ENCODE measurements at regions not wholly inside any gene's neighbourhood (a gene's known extent, or its start where the extent isn't known, plus 50 kb on each side); places are given as distances from the start of the nearest gene placed in this dataset.

GRCh38 chr2:120959426-120959825 is 223.8 kb downstream of the GLI2 start:
- Mint-ChIP-seq H3K4me3 (no peak overlapping the region), H3K4me1 (peaks cover 69% of the 10 kb centered on the region), H3K27ac (no peak overlapping the region), H3K9me3 (no peaks in the 10 kb centered on the region), H3K27me3 (ENCODE audit: low read depth, poor library complexity) (peaks cover 21% of the 10 kb centered on the region), H3K36me3 (ENCODE audit: low read depth) (peaks cover 9% of the 10 kb centered on the region)
- no peak for DNase-seq
- TF ChIP-seq, protein P1, sequence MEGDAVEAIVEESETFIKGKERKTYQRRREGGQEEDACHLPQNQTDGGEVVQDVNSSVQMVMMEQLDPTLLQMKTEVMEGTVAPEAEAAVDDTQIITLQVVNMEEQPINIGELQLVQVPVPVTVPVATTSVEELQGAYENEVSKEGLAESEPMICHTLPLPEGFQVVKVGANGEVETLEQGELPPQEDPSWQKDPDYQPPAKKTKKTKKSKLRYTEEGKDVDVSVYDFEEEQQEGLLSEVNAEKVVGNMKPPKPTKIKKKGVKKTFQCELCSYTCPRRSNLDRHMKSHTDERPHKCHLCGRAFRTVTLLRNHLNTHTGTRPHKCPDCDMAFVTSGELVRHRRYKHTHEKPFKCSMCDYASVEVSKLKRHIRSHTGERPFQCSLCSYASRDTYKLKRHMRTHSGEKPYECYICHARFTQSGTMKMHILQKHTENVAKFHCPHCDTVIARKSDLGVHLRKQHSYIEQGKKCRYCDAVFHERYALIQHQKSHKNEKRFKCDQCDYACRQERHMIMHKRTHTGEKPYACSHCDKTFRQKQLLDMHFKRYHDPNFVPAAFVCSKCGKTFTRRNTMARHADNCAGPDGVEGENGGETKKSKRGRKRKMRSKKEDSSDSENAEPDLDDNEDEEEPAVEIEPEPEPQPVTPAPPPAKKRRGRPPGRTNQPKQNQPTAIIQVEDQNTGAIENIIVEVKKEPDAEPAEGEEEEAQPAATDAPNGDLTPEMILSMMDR (IDR thresholded peaks at IDR 0.05) = no peak

DNA sequence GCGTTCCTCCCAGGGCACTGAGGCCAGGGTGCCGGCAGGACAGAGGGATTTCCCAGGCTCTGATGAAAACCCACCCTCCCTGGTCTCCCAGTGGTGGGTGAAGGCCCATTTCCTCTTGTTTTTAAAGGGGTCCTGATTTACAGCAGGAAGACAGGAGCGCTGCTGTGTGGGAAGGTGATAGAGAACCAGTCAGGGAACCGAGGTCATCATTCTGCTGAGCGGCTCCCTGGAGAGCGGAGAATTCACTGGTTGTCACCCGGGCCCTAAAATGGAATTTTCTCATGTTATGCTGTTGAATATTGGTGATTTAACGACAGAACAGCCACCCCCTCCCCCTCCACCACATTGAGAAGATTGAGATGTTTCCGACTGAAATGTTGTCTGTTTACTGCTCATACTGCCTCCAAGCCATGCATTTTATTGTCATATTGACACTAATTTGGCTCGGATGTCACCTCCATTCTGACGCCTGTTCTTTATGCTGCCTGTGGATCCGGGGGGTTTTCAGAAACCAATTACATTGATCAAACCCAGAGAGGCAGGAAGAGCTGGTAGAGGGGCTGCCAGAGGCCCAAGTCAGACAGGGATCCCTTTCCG is 225.2 kb downstream of the GLI2 start:
- H3K4me1 Mint-ChIP-seq = peaks cover 64% of the 10 kb centered on the region
- H3K4me3 Mint-ChIP-seq = peak overlapping the region; percentile 11
- H3K36me3 Mint-ChIP-seq (ENCODE audit: low read depth) = peaks cover 14% of the 10 kb centered on the region
- TF ChIP-seq, protein P1 (IDR thresholded peaks at IDR 0.05) = no peak
- peaks cover 22% of the 10 kb centered on the region for H3K27me3 Mint-ChIP-seq (ENCODE audit: low read depth, poor library complexity)
- H3K9me3 Mint-ChIP-seq = no peaks in the 10 kb centered on the region
- peak overlapping the region; percentile 88 for H3K27ac Mint-ChIP-seq
- peak; percentile 24 for DNase-seq

DNA sequence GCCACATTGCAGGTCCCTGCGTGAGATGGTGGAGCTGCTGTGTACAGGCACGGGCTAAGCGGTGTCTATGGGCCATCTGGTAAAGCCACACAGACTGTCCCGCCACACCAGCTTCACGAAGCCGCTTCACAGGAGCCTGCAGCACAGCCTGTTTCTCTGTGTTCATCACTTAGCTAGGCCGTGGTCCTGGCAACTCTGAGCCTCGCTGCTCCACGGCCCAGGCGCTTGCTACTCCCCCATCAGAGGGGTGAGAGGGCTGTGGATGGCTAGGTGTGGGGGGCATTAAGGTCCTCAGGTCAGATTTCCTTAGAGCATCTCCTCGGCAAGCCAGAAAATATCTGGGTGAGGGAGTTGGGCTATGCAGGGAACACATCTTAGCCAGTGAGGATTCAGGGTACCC is 225.7 kb downstream of the GLI2 start:
- TF ChIP-seq, protein P1 (IDR thresholded peaks at IDR 0.05) = no peak
- H3K27me3 Mint-ChIP-seq (ENCODE audit: low read depth, poor library complexity) = peaks cover 22% of the 10 kb centered on the region

DNA sequence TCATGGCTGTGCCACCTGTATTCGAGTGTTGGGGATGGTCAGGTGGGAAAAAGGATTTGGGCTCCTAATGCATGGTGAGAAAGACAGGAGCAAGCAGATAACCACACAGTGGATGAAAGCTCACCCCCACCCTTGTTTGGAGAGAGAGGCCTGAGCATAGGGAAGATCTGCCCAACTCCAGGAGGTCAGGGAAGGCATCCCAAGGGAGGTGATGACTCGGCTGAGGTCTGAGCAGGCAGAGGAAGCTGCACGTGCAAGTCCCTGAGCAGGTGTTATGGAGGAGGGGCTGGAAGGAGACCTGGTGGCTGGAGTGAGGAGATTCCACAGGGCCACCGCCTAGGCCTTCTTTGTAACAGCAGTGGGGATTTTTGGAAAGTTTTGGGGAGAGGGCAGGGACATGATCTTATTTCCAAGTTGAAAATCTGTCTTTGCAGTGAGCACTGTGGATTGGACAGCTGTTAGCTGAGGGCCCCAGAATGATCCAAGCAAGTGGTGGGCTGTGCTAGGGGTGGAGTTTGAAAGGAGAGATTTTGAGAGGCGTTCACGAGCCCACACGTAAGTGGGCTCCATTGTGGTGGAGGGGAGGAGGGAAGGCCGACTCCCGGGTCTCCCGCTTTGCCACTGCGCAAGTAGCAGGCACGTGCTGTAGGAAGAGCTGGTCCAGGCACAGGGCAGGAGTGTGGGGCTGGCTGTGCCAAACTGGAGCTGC is 228.5 kb downstream of the GLI2 start:
- Mint-ChIP-seq H3K4me1 (peaks cover 49% of the 10 kb centered on the region), H3K36me3 (ENCODE audit: low read depth) (peaks cover 24% of the 10 kb centered on the region), H3K9me3 (no peaks in the 10 kb centered on the region), H3K4me3 (no peak overlapping the region), H3K27me3 (ENCODE audit: low read depth, poor library complexity) (peaks cover 10% of the 10 kb centered on the region), H3K27ac (no peak overlapping the region)
- TF ChIP-seq, protein P1 (IDR thresholded peaks at IDR 0.05) = no peak
- no peak for DNase-seq

More for the DNA sequence above, 225.7 kb downstream of the GLI2 start:
- no peak for DNase-seq
- Mint-ChIP-seq H3K27ac (no peak overlapping the region), H3K4me3 (no peak overlapping the region), H3K9me3 (no peaks in the 10 kb centered on the region), H3K36me3 (ENCODE audit: low read depth) (peaks cover 14% of the 10 kb centered on the region), H3K4me1 (peaks cover 61% of the 10 kb centered on the region)

GRCh38 chr2:120964819-120965218 is 229.2 kb downstream of the GLI2 start:
- DNase-seq = no peak
- H3K27me3 Mint-ChIP-seq (ENCODE audit: low read depth, poor library complexity) = peaks cover 9% of the 10 kb centered on the region
- no peak overlapping the region for H3K4me3 Mint-ChIP-seq
- peaks cover 30% of the 10 kb centered on the region for H3K36me3 Mint-ChIP-seq (ENCODE audit: low read depth)
- H3K4me1 Mint-ChIP-seq = peaks cover 42% of the 10 kb centered on the region
- no peak overlapping the region for H3K27ac Mint-ChIP-seq
- TF ChIP-seq, protein P1 (IDR thresholded peaks at IDR 0.05) = no peak
- H3K9me3 Mint-ChIP-seq = no peaks in the 10 kb centered on the region
